ENCODE measurements at regions not wholly inside any gene's neighbourhood (a gene's known extent, or its start where the extent isn't known, plus 50 kb on each side); places are given as distances from the start of the nearest gene placed in this dataset.
"Not testable (repeated sequence)": the region's sequence is repeated elsewhere in the genome, so short reads cannot be mapped to it uniquely, and the experiment has no call there.

- peak in 1 of 3 experiments; percentile 20 for TF ChIP-seq CTCF (IDR thresholded peaks at IDR 0.05; ENCODE audit: unreplicated experiment in 3 of 3)
- H3K9me3 Mint-ChIP-seq: no peaks in the 10 kb centered on the region
- H3K4me3 Mint-ChIP-seq: no peak overlapping the region
- H3K27me3 Mint-ChIP-seq (ENCODE audit: low read depth): peaks cover 23% of the 10 kb centered on the region
- no peaks in the 10 kb centered on the region for H3K36me3 Mint-ChIP-seq (ENCODE audit: low read depth)
- peak overlapping the region in 1 of 3 experiments; percentile 60 for H3K27ac Mint-ChIP-seq
- peaks cover 4% of the 10 kb centered on the region for H3K4me1 Mint-ChIP-seq
Observed at GRCh38 chr10:55628260-55628701, 732.8 kb downstream of the ZWINT start.

- Mint-ChIP-seq H3K9me3 (no peaks in the 10 kb centered on the region), H3K4me3 (no peak overlapping the region), H3K27ac (peak overlapping the region in 1 of 3 experiments; percentile 60), H3K4me1 (peaks cover 4% of the 10 kb centered on the region), H3K36me3 (ENCODE audit: low read depth) (no peaks in the 10 kb centered on the region), H3K27me3 (ENCODE audit: low read depth) (peaks cover 17% of the 10 kb centered on the region)
- TF ChIP-seq CTCF (IDR thresholded peaks at IDR 0.05; ENCODE audit: unreplicated experiment in 3 of 3): no peak
Observed at GRCh38 chr10:55627501-55628051, 733.5 kb downstream of the ZWINT start.

DNA sequence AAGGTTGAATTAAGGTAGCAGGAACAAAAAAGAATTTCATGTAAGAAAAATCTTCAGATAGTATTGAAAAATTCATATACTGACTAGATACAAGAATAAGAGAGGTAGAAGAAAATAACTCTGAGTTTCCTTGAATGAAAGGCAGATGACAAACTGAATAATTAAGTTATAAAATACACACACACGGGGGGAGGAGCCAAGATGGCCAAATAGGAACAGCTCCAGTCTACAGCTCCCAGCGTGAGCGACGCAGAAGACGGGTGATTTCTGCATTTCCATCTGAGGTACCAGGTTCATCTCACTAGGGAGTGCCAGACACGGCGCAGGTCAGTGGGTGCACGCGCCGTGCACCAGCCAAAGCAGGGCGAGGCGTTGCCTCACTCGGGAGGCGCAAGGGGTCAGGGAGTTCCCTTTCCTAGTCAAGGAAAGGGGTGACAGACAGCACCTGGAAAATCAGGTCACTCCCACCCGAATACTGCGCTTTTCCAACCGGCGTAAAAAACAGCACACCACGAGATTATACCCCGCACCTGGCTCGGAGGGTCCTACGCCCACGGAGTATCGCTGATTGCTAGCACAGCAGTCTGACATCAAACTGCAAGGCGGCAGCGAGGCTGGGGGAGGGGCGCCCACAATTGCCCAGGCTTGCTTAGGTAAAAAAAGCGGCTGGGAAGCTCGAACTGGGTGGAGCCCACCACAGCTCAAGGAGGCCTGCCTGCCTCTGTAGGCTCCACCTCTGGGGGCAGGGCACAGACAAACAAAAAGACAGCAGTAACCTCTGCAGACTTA is 759.2 kb downstream of the ZWINT start:
- not testable (repeated sequence) for H3K27me3 Mint-ChIP-seq (ENCODE audit: low read depth); H3K36me3 Mint-ChIP-seq (ENCODE audit: low read depth); H3K9me3 Mint-ChIP-seq; H3K4me1 Mint-ChIP-seq; H3K27ac Mint-ChIP-seq
- peak overlapping the region; percentile 81 to 83 (median 82) for H3K4me3 Mint-ChIP-seq

DNA sequence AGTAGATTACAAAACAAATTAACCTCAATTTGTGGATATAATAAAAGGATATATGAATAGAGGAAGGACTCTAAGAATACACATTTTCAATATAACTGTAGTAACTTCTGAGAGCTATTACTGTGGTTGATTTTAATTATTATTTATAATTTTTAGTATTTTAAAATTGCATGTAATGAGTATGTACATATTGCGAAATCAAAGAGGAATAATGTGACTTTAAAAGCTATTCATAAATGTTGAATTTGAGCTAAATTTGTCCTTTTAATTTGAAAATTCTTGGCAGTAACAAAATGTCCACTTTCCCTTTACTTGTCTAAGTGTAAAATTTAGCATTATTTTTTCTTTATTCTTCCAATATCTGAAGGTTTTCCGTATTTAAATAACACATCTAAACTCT is 750.6 kb upstream of the PCDH15 start:
- no peak overlapping the region for H3K27ac Mint-ChIP-seq
- TF ChIP-seq CTCF (IDR thresholded peaks at IDR 0.05; ENCODE audit: unreplicated experiment in 3 of 3): no peak
- no peaks in the 10 kb centered on the region for H3K4me1 Mint-ChIP-seq
- H3K9me3 Mint-ChIP-seq: no peaks in the 10 kb centered on the region
- H3K36me3 Mint-ChIP-seq (ENCODE audit: low read depth): no peaks in the 10 kb centered on the region
- H3K4me3 Mint-ChIP-seq: no peak overlapping the region
- no peaks in the 10 kb centered on the region for H3K27me3 Mint-ChIP-seq (ENCODE audit: low read depth)

DNA sequence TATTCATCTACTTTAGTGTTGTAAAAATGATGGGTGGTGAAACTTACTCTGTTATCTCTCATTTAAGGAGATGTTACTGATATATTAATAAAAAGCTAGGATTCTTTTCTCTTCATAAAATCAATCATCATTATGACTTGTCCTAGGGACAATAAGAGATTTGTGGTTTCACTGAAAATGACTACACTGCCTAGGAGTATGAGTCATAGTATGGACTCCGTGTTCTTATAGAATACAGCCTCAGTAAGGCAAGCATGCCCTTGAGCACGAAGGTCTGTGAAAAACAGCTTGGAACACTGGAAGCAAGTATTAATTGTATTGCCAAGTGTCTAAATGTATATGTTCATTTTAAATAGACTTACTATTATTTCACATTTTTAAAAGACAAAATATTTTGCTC is 749.2 kb upstream of the PCDH15 start:
- Mint-ChIP-seq H3K27ac (no peak overlapping the region), H3K36me3 (ENCODE audit: low read depth) (no peaks in the 10 kb centered on the region)

GRCh38 chr10:55537497-55537896 is 736.5 kb upstream of the PCDH15 start:
- H3K4me1 Mint-ChIP-seq; H3K27ac Mint-ChIP-seq; H3K27me3 Mint-ChIP-seq (ENCODE audit: low read depth); H3K4me3 Mint-ChIP-seq; H3K9me3 Mint-ChIP-seq; H3K36me3 Mint-ChIP-seq (ENCODE audit: low read depth): not testable (repeated sequence)

More for the DNA sequence above, 749.2 kb upstream of the PCDH15 start:
- Mint-ChIP-seq H3K9me3 (no peaks in the 10 kb centered on the region), H3K4me3 (no peak overlapping the region), H3K27me3 (ENCODE audit: low read depth) (no peaks in the 10 kb centered on the region), H3K4me1 (no peaks in the 10 kb centered on the region)
- TF ChIP-seq CTCF (IDR thresholded peaks at IDR 0.05; ENCODE audit: unreplicated experiment in 3 of 3): no peak

GRCh38 chr10:55519264-55519663 is 718.2 kb upstream of the PCDH15 start:
- Mint-ChIP-seq H3K4me3 (no peak overlapping the region), H3K27me3 (ENCODE audit: low read depth) (no peaks in the 10 kb centered on the region), H3K9me3 (no peaks in the 10 kb centered on the region), H3K27ac (no peak overlapping the region), H3K36me3 (ENCODE audit: low read depth) (no peaks in the 10 kb centered on the region), H3K4me1 (peaks cover 9% of the 10 kb centered on the region)
- no peak for TF ChIP-seq CTCF (IDR thresholded peaks at IDR 0.05; ENCODE audit: unreplicated experiment in 3 of 3)

GRCh38 chr10:55518416-55518815 is 717.4 kb upstream of the PCDH15 start:
- H3K4me1 Mint-ChIP-seq; H3K9me3 Mint-ChIP-seq; H3K27me3 Mint-ChIP-seq (ENCODE audit: low read depth); H3K36me3 Mint-ChIP-seq (ENCODE audit: low read depth): not testable (repeated sequence)
- H3K27ac Mint-ChIP-seq: peak overlapping the region; percentile 20 to 31 (median 21)
- H3K4me3 Mint-ChIP-seq: peak overlapping the region in 1 of 3 experiments; percentile 3

Measured in nephron (organoid).